GM21723 (cell line): ENCODE measurements at regions not wholly inside any gene's neighbourhood (a gene's known extent, or its start where the extent isn't known, plus 50 kb on each side); places are given as distances from the start of the nearest gene placed in this dataset.

Experiments
- ATAC-seq: cut with Tn5 transposase; IDR thresholded peaks from one replicate; pipeline ENCODE4 v1.9.1; 2021; ENCODE audit warnings: mild to moderate bottlenecking, moderate library complexity; ENCODE audit not compliant: unreplicated experiment

- ATAC-seq, result no peak
Measured at GRCh38 chr3:163039636-163040035, 1543.0 kb downstream of the OTOL1 start.

GRCh38 chr3:163043074-163043473, 1546.5 kb downstream of the OTOL1 start:
- ATAC-seq, result no peak

GRCh38 chr3:163045945-163046344, 1549.3 kb downstream of the OTOL1 start:
- no peak for ATAC-seq

GRCh38 chr3:163048881-163049280, 1552.3 kb downstream of the OTOL1 start:
- ATAC-seq, result no peak

- no peak for ATAC-seq
Measured at GRCh38 chr3:163056874-163057497, 1560.4 kb downstream of the OTOL1 start.

- ATAC-seq, result no peak
Measured at GRCh38 chr3:163058031-163058854, 1561.6 kb downstream of the OTOL1 start.

- ATAC-seq, result no peak
Measured at GRCh38 chr3:163071713-163072112, 1575.1 kb downstream of the OTOL1 start.
